CD4-positive, alpha-beta T cell treated with Interleukin-2 at 100 ng/mL for 4 hours (primary cell): ENCODE measurements at regions not wholly inside any gene's neighbourhood (a gene's known extent, or its start where the extent isn't known, plus 50 kb on each side); places are given as distances from the start of the nearest gene placed in this dataset.
A peak's percentile ranks its signal among the peaks of the same experiment; 100 is the strongest.
"Not testable (repeated sequence)": the region's sequence is repeated elsewhere in the genome, so short reads cannot be mapped to it uniquely, and the experiment has no call there.

Experiments
- DNase-seq: peaks from one replicate; pipeline ENCODE4 v3.0.0-alpha.2; 2020; ENCODE audit warnings: low spot score

DNA sequence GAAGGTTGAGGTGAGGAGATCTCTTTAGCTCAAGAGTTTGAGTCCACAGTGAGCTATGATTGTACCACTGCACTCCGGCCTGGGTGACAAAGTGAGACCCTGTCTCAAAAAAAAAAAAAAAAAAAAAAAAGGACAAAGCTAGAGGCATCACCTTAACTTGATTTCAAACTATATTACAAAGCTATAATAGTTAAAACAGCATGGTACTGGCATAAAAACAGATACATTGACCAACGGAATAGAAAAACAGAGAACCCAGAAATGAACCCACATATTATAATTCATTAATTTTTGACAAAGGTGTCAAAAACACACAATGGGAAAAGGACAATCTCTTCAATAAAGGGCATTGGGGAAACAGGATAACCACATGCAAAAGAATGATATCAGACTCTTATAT is 50.8 kb upstream of the MBOAT1 start:
- DNase-seq: no peak

- DNase-seq: no peak
These were observed 53.6 kb upstream of the MBOAT1 start for GRCh38 chr6:20265842-20266241.

GRCh38 chr6:20266851-20267608 is 54.8 kb upstream of the MBOAT1 start:
- no peak for DNase-seq

- no peak for DNase-seq
These were observed 56.9 kb upstream of the MBOAT1 start for GRCh38 chr6:20269181-20269580.

- no peak for DNase-seq
These were observed 59.5 kb upstream of the MBOAT1 start for GRCh38 chr6:20271818-20272217.

DNA sequence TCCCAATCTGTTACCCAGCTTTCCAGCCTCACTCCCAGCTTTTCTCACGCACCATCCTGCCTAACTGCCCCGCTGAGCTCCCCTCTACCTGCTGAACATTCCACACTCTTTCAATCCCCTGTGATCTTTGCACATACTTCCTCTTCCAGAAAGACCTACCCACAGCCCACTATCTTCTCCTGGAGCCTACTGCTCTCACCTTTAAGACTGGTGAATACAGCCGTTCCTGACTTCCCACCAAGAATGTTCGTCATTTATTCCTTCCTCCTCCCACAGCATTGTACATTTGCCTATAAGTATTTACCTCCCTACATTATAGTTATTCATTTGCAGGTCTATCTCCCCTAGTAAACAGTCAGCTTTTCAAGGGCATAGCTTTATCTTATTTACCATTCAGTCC is 61.9 kb upstream of the MBOAT1 start:
- no peak for DNase-seq

DNA sequence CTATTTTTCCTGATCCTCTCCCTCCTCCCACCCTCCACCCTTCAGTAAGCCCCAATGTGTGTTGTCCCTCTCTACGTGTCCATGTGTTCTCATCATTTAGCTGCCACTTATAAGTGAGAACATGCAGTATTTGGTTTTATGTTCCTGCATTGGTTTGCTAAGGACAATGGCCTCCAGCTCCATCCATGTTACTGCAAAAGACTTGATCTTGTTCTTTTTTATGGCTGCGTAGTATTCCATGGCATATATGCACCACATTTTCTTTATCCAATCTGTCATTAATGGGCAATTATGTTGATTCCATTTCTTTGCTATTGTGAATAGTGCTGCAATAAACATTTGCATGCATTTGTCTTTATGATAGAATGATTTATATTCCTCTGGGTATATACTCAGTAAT is 63.6 kb upstream of the MBOAT1 start:
- not testable (repeated sequence) for DNase-seq

DNA sequence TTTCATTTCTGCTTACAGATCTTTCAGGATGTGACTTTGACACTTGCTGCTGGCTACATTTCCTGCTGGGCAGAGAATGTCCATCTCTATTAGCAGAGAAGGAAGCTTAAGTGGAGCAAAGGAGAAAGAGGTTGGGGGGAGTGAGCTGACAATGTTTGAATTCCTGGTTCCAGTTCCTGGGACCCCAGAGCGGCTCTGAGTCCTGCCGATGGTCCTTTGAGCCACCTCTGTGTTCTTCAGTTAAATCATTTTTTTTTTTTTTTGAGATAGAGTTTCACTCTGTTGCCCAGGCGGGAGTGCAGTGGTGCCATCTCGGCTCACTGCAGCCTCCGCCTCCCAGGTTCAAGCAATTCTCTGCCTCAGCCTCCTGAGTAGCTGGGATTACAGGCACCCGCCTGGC is 65.5 kb upstream of the MBOAT1 start:
- not testable (repeated sequence) for DNase-seq

DNA sequence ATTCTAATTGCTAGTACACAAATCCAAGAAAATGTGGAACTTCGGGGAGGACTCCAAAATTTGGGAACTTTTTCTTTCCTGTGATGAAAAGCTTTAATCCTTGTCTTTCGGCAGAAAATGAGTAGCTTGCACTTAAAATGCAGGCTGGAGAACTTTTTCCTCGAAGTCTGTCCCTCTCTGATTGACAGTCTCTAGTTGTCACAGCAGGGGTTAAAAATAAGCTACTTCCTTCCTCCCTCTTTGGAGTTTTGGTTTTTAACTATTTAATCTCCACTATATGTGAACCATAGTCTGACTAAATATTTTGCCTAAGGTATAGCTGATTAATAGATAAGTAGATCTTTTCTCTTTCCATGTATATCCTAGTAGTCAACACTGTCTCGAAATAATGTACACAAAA is 66.8 kb upstream of the MBOAT1 start:
- no peak for DNase-seq

DNA sequence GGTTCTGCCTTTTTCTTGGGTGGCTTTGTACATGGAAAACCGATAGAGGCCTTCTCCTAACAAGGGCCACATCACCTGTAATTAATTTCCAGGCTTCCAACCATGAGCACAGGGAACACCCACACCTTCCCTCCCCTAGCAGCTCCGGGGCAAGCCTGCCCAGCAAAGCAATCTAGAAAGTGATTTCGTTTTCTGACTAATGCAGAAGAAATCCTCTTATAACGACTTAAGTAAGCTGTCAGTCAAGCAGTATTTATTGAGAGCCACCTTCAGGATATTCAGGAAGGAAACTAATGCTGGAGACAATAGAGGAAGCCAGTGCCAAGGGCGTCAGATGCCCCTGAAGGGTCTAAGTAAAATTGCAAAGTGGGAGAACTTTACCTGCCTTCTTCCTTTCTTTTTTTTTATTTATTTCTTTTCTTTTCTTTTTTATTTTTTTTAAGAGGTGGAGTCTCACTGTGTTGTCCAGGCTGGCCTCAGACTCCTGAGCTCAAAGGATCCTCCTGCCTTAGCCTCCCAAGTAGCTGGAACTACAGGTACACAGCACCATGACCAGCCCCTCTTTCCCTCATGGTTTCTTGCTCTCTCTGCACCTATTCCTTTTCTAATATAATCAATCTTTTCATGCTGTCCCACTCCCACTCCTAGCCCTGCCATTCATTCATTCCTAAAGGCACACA is 67.5 kb upstream of the MBOAT1 start:
- DNase-seq: no peak

DNA sequence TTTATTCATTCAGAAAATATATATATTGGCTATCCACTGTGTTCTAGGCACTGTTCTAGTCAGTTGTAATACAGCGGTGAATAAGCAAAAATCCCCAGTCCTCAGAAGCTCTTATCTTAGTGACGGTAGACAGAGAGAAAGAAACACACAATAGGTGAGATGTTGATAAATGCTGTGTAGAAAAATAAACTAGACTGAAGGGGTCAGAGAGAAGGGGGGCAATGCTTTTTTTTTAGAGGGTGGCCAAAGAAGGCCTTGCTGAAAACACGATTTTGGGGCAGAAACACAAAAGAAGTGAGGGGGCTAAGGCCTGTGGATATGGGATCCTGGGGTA is 68.0 kb upstream of the MBOAT1 start:
- DNase-seq: no peak

DNA sequence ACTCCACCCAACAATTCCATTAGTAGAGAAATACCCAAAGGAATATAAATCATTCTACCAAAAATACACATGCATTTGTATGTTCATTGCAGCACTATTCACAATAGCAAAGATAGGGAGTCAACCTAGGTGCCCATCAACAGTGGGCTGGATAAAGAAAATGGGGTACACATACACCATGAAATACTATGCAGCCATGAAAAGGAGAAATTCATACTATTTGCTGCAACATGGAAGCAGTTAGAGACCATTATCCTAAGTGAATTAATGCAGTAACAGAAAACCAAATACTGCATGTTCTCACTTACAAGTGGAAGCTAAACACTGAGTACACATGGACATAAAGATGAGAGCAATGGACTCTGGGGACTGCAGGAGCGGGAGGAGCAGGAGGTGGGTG is 72.4 kb upstream of the MBOAT1 start:
- no peak for DNase-seq

DNA sequence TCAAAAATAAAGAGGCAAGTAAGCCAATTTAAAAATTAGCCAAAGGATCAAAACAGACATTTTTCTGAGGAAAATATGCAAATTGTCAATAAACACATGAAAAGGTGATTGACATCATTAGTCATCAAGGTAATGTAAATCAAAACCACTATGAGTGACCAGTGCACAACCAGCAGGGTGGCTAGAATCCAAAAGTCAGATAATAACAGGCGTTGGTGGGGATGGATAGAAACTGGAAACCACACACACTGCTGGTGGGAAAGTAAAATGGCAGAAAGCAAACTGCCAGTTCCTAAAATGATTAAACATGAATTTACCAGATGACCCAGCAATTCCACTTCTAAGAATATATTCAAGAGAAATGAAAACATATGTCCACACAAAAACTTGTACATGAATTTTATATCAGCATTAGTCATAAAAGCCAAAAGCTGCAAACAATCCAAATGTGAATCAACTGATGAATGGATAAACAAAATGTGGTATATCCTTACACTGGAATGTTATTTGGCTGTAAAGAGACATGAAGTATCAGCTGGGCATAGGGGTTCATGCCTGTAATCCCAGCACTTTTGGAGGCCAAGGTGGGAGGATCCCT is 74.8 kb upstream of the MBOAT1 start:
- no peak for DNase-seq

DNA sequence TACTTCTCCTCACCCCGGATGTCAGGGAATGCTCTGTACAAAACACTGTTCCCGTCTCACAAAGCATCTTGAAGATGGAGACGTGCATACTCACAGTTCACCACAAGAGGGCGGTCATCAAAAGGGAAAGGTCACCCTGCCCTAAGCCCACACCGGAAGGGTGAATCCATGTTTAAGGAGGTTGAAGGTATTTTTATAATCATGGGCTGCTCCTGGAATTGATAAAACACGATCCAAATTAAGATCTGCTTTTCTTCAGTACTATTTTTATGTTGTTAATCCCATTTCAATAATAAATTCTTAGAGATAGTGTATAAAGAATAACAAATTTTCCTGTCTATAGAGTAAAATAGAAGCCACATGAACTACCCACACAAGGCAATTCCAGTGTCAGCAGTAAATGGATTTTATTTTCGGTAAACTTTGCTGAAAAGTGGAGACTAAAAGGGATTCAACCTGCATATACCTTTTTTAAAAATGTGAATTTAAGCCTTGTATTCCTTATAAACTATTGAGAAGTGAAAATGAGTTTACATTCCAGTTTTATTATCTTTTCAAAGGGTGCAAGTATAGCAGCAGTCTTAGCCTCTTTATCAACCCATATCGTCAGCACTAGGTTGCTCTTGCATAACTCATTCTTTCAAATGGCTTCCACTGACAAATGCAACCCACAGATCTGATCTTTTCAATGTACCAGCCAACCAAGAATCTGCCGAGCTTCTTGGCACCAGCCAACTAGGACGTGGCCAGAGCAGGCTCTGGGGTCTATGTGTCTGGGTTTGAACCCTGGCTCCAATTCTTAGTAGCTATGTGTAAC is 79.7 kb upstream of the MBOAT1 start:
- DNase-seq: peak; percentile 81

DNA sequence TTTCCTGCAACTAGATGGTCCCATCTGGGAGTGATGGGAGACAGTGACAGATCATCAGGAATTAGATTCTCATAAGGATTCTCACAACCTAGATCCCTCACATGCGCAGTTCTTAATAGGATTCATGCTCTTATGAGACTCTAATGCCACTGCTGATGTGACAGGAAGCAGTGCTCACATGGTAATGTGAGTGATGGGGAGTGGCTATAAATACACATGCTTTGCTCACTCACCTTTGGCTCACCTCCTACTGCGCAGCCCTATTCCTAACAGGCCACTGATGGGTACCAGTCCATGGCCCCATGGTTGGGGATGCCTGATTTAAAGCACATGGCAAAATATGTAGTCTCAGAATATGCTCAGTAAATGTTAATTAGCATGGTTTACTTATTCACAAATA is 80.6 kb upstream of the MBOAT1 start:
- DNase-seq: peak; percentile 12

DNA sequence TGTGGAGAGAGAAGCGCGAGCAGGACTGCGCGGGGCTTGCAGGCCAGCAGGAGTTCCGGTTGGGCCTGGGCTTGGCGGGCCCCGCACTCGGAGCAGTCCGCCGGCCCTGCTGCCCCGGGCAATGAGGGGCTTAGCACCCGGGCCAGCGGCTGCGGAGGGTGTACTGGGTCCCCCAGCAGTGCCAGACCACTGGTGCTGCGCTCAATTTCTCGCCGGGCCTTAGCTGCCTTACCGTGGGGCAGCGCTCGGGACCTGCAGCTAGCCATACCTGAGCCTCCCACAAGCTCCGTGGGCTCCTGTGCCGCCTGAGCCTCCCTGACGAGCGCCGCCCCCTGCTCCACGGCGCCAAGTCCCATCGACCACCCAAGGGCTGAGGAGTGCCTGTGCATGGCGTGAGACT is 89.0 kb upstream of the MBOAT1 start:
- DNase-seq: no peak

DNA sequence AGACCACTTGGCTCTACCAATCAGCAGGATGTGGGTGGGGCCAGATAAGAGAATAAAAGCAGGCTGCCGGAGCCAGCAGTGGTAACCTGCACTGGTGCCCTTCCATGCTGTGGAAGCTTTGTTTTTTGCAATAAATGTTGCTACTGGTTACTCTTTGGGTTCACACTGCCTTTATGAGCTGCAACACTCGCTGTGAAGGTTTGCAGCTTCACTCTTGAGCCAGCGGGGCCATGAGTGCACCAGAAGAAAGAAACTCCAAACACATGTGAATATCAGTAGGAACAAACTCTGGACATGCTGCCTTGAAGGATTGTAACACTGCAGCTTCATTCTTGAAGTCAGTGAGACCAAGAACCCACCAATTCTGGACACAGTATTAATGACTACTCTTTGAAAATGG is 89.9 kb upstream of the MBOAT1 start:
- DNase-seq: no peak

GRCh38 chr6:20302702-20303251 is 90.5 kb upstream of the MBOAT1 start:
- no peak for DNase-seq

DNA sequence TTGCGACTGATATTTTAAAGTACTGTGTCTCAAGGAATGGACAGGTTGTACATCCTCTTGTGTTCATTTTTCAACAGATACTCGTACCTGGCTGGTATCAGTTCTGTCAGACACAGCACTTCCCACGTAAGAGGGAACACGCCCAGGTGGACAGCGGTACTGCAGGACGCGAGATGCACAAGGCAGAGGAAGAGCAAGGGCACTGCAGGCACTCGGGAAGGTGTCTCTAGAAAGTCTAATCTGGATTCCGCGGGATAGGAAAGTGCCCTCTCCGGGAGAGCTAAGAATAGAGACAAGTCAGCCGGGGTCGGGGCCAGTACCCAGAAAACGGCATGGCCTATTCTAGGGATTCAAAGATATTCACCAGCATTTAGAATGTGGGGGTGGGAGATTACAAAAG is 94.2 kb upstream of the MBOAT1 start:
- DNase-seq: no peak

GRCh38 chr6:20309186-20309585 is 92.5 kb upstream of the E2F3 start:
- DNase-seq: no peak

DNA sequence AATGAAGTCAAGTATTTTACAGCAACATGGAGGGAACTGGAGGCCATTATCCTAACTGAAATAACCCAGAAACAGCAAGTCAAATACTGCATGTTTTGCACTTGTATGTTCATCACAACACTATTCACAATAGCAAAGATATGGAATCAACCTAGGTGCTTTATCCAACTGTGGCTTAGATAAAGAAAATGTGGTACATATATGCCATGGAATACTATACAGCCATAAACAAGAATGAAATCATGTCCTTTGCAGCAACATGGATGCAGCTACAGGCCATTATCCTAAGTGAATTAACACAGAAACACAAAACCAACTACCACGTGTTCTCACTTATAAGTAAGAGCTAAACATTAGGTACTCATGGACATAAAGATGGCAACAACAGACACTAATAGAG is 91.5 kb upstream of the E2F3 start:
- no peak for DNase-seq

- no peak for DNase-seq
These were observed 89.1 kb upstream of the E2F3 start for GRCh38 chr6:20312606-20313005.

DNA sequence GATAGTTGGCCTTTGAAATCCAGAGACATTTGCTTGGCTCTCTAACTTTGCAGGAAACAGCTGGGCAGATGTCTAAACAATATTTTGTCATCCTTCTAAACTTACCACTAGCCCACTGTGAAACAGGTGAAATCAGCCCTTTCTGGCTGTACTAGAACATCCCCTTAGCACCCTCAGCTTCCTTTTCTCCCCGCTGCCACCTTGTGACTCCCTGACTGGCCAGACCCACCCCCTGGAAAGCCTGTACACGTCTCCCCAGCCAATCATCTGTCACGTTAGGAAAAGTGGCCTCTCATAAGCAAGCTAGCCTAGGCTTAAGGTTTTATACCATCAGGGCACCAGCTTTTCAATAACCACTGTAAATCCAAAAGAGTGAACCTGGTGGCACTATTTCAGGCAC is 88.6 kb upstream of the E2F3 start:
- no peak for DNase-seq
